OCI-M1 (cell line): ENCODE measurements at regions not wholly inside any gene's neighbourhood (a gene's known extent, or its start where the extent isn't known, plus 50 kb on each side); places are given as distances from the start of the nearest gene placed in this dataset.
"Not testable (repeated sequence)": the region's sequence is repeated elsewhere in the genome, so short reads cannot be mapped to it uniquely, and the experiment has no call there.

Source experiments
- DNase-seq: peaks from one replicate; lab custom pipeline; 2025; lab: John Stamatoyannopoulos, UW

DNA sequence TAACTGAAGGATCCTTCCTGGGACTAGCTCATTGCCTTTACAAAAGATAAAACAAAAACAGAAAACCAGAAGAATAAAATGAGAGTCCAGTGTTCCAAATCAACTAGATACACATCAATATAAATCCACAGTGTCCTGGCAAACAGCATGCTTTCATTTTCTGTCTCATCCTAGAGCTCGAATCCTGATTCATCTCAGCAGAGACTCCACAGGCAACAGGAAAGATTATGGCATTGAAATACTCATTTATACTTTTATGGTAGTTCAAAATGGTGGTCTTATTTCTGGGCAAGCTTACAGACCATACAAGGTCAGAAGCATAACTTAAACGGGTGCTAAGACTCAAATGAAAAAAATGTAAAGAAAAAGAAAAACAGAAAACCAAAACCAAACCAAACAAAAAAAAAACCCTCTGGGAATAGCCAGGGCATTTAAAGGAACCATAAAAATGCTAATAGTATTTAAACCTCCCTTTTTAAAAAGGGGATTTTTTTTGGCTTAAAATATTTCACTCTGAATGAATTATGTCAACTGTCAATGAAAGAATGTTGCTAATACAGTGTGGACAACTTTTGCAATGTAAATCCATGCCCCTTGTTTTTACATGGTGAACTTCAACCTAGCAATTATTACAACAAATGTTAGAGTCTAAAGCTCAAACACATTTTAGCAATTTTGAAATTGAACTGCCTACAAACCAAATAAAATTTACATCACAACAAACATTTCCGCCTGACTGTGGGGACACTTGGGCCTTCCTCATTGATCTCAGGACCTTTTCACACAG lies 57.9 kb downstream of the GPR101 start:
- no peak for DNase-seq

DNA sequence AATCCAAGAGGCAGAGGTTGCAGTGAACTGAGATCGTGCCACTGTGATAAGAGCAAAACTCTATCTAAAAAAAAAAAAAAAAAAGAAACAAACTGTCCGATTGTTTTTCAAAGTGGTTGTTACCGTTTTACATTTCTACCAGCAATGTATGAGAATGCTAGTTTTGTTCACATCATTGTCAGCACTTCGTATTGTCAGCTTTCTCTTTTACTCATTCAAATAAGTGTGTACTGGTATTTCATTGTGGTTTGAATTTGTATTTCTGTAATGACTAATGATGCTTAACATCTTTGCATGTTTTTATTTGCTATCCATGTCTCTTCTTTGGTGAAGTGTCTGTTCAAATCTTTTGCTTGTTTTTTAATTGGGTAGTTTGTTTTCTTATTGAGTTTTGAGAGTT lies 65.8 kb downstream of the GPR101 start:
- DNase-seq: no peak

DNA sequence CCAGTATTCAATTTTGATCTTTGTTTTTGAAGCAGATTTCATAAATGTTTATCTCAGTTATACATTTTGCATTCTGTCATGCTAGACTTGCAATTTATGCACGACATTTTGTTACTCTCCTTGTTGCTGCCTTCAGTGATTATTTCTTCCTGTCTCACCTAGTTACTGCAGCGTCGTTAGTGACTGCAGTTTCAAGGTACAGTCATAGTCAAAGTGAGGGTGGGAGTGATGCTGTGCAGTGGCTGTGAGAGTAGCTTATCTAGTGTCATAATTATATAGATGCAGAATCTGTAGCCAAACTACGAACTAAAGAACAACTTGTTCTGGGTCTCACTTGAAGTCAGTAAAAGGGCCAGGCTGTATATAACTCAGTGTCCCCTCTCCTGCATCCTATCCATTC lies 69.8 kb downstream of the GPR101 start:
- no peak for DNase-seq

DNA sequence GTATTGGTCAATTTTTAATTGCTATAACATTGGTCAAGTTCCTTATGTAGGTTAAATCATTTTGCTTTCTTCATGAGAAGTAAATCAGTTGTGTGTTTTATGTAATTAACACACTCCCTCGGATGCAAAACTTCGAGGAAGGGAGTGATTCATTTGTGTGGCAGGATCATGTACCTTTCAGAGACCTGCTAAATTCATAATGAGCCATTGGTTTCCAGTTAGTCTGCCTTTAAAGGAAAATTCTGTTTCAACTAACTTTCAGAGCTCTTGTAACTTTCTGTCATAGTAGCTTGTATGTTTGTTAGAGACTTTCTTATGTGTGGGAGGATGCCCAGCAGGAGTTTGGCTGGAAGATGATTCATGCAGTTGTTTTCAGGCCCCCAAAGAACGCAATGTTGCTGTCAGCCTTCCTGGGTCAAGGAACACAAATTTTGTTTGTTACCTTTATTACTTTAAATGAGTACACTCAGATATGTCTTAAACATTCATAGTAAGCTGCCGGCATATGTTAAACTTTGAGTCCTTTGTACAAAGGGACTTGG lies 72.1 kb downstream of the GPR101 start:
- no peak for DNase-seq

DNA sequence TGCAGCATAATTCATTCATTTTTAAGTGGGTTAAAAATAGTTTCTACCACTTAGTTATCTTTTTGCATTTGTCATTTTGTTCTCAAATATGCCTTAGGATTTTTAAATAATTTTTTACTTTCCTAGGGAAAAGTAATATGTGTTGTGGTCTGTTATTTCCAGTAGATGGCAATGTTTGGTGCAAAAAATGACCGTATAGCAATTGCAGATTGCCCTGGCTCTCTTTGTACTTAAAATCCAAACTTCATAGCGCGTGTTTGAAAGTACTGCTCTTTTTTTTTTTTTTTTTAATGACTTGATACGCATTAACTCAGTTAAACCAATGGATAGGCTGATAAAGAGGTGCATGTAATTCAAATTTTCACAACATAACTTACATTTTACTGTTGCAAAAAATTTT lies 74.4 kb upstream of the RBMX start:
- DNase-seq: peak; percentile 56

DNA sequence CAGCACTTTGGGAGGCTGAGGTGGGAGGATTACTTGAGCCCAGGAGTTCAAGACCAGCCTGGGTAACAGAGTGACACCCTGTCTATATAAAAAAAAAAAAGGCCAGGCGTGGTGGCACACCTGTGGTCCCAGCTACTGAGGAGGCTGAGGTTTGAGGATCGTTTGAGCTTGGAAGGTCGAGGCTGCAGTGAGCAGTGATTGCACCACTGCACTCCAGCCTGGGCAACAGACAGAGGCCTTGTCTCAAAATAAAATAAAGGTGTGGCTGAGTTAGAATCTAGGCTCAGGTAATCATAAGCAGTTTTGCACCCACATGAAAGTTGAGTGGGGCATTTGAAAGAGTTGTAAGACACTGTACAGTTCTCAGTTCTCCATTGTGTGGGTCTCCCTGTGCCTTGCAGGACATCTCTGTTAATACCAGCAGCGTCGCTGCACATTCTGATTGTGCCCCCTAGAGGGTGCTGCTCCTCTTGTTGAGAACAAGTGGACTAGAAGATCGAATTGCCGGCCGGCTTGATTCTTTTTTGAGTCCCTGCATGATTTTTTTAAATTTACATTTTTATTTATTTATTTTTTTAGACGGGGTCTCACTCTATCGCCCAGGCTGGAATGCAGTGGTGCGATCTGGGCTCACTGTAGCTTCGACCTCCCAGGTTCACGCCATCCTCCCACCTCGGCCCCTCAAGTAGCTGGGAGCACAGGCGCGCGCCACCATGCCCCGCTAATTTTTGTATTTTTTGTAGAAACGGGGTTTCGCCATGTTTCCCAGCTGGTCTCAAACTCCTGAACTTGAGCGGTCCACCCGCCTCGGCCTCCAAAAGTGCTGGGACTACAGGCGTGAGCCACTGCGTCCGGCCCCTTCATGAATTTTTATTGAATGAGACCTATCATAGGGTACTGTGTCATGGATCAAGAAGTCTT lies 73.6 kb upstream of the RBMX start:
- DNase-seq: peak; percentile 86

DNA sequence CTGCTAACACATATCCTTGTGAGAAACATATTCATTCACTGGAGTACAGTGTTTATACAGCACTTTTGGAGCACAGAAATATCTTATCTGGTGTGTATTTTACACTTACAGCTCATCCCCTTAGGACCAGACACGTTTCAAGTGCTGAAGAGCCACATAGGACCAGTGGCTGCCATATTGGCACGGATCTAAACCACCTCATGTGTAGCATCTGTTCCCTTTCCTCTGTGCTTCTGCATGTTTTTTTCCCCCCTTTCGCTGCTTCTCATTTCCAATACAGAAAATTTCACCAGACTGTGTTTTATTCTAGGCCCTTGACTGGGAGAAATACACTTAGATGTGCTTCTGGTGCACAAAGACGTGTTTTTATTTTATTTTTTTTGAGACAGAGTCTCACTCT lies 69.7 kb upstream of the RBMX start:
- no peak for DNase-seq

DNA sequence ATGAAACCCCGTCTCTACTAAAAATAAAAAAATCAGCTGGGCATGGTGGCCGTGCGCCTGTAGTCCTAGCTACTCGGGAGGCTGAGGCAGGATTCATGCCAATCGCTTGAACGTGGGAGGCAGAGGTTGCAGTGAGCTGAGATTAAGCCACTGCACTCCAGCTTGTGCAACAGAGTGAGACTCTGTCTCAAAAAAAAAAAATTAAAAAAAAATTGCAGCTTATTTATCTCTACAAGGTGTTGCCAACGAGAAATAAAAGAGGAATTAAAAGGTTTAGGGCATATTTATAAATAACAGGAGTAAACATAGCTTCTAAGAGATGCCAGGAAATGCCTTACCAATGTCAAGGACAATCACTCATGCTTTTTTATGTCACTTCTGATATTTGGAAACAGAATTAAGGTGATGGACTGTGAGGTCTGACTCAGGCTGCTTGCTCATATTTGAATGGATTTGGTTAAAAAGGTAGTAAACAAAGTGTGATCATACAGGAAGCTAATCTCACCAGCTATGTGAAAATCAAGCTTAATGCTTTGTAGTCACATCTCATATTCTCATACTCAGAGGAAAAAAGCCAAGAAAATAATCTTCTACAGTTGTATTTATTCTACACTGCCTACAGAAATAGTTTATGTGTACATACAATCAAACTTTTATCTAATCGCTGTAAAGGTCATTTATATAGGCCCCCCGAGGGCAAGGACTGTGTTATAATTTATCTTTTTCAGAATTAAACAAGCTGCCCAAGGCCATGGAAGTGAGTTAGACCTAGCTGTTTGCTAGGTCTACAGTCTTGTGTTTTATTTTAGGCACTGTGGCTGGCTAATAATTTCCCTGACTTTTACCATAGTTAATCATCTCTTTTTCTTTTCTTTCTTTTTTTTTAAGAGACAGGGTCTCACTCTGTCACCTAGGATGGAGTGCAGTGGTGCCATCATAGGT lies 61.1 kb upstream of the RBMX start:
- DNase-seq: no peak

DNA sequence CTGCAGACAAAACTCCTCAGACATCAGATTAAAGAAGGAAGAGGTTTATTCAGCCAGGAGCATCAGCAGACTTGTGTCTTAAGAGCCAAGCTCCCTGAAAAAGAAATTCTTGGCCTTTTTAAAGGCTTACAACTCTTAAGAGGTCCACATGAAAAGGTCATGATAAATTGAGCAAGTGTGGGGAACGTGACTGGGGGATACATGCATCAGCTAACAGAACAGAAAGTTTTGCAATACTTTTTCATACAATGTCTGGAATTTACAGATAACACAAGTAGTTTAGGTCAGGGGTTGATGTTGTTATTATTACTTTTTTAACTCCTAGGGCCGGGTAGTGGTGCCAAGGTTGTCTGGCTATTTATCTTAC lies 55.6 kb upstream of the RBMX start:
- DNase-seq: peak; percentile 29

DNA sequence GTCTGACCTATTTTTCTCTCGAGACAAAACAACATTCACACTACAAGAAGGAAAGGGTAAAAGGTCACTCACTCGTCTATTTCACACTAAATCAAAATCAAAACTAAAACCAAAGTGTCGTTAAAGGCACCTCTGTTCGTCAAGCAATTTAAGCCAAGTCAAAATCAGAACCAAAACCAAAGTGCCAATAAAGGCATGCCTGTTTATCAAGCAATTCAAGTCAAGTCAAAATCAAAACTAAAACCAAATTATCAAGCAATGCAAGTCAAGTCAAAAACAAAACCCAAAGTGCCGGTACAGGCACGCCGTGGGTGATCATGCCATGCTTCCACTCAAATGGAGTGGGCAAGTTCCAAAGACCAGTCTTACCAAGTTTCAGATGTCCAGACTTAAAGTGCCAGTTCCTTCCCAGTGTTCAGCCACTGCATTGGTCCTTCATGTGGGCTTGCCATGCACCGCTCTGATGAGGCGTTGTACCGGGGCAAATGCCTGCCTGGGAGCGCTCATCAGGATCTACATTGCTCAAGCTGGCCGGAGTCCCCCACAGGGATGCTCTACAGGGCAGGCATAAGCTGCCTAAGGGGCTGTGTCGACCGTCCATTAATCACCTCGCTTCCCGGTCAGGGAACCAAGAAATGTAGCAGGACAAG lies 55.1 kb upstream of the RBMX start:
- DNase-seq: not testable (repeated sequence)

DNA sequence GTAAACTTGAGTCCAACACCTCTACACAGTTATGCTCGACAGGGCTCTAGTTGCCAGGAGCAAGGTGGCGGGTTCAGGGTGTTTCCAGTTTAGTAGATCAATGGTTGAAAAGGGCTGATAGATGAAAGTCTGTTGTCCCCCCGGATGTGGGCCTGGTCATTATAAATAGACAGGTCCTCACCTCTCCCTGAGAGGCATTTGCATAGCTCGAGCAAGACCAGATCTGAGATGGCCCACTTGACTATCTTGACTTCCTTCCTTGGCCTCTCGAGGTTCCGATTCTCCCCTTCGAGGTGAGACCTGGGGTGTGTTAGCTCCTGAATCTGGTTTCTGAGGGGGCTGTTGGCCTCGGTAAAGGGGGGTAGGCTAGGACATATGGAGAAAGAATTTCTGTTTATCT lies 54.1 kb upstream of the RBMX start:
- DNase-seq: not testable (repeated sequence)

DNA sequence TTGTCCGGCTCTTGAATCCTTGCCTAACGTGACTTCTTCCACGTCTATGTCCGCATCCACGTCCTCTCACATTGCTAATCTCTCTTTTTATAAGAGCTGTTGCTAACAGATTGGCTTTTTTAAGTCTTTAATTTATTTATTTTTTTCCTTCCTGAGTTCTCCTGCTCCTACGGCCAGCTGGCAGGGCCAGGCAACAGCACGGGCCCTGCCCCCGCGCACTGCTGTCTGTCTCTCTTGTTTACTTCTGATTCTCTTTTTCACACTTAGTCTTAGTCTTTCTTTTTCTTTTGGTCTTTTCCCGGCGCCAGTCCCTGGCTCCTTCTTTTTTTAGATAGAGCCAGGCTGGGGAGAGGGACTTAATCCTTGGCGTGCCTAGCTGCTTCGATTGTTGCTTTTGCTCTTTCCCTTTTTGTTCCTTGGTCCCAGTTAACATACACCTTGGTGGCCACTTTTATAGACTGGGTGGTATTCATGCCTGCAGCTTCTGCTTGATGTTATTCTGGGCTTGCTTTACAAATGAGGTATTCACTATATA lies 53.2 kb upstream of the RBMX start:
- DNase-seq: no peak

DNA sequence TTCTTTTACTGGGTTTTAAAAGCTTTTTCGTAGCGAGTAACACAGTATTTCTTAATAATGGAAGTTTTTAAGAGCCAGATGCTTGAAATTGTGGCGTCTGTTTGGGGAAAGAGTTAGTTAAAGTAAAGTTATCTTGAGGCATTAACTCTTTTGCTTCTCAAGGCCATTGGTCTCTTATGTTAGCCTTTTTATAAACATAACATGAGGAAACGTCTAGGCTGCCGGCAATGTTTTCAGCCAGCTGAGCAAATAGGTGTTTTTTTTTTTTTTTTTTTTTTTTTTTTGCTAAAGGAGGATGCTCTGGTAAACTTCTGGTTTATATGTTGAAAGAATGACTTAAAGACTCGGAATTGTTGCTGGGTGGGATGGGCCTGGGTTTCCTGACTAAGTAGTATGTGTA lies 51.1 kb upstream of the RBMX start:
- no peak for DNase-seq
